Anterior cingulate cortex (tissue), 58 donors: ENCODE measurements at regions not wholly inside any gene's neighbourhood (a gene's known extent, or its start where the extent isn't known, plus 50 kb on each side); places are given as distances from the start of the nearest gene placed in this dataset.

Experiments used
- DNase-seq, 58 donors: peaks; one replicate each; lab custom pipeline; 2025; lab: John Stamatoyannopoulos, UW

GRCh38 chr11:20311444-20311843, 52.1 kb upstream of the HTATIP2 start:
- no peak for DNase-seq

- peak in 4 of 58 donors; percentile 0 to 4 (median 2) for DNase-seq
Measured at GRCh38 chr11:20310596-20311394, 52.7 kb upstream of the HTATIP2 start.

- DNase-seq, result peak in 48 of 58 donors; percentile 2 to 87 (median 44)
Measured at GRCh38 chr11:20310137-20310536, 53.4 kb upstream of the HTATIP2 start.

- DNase-seq, result no peak
Measured at GRCh38 chr11:20309231-20310025, 54.1 kb upstream of the HTATIP2 start.

- DNase-seq, result no peak
Measured at GRCh38 chr11:20308601-20309000, 54.9 kb upstream of the HTATIP2 start.

GRCh38 chr11:20303391-20303965, 60.0 kb upstream of the HTATIP2 start:
- DNase-seq, result no peak

GRCh38 chr11:20293992-20294391, 69.5 kb upstream of the HTATIP2 start:
- no peak for DNase-seq

- no peak for DNase-seq
Measured at GRCh38 chr11:20293531-20293930, 70.0 kb upstream of the HTATIP2 start.

- DNase-seq, result no peak
Measured at GRCh38 chr11:20289732-20290131, 73.8 kb upstream of the HTATIP2 start.

GRCh38 chr11:20283475-20283874, 80.0 kb upstream of the HTATIP2 start:
- no peak for DNase-seq

- no peak for DNase-seq
Measured at GRCh38 chr11:20278727-20279126, 84.8 kb upstream of the HTATIP2 start.

- no peak for DNase-seq
Measured at GRCh38 chr11:20277014-20277413, 86.5 kb upstream of the HTATIP2 start.

GRCh38 chr11:20275987-20276965, 87.2 kb upstream of the HTATIP2 start:
- DNase-seq, result no peak

GRCh38 chr11:20274031-20274430, 89.5 kb upstream of the HTATIP2 start:
- DNase-seq, result no peak

- no peak for DNase-seq
Measured at GRCh38 chr11:20261526-20261925, 101.3 kb upstream of the DBX1 start.

GRCh38 chr11:20260307-20260706, 100.0 kb upstream of the DBX1 start:
- no peak for DNase-seq

- DNase-seq, result no peak
Measured at GRCh38 chr11:20259506-20259905, 99.2 kb upstream of the DBX1 start.

- DNase-seq, result no peak
Measured at GRCh38 chr11:20258376-20258895, 98.2 kb upstream of the DBX1 start.

GRCh38 chr11:20256925-20257324, 96.7 kb upstream of the DBX1 start:
- no peak for DNase-seq

- no peak for DNase-seq
Measured at GRCh38 chr11:20253796-20254195, 93.5 kb upstream of the DBX1 start.
